B cell (primary cell): ENCODE measurements at regions not wholly inside any gene's neighbourhood (a gene's known extent, or its start where the extent isn't known, plus 50 kb on each side); places are given as distances from the start of the nearest gene placed in this dataset.

Experiments used
- ATAC-seq: fragments of 200-7000 bp; cut with Tn5 transposase; one replicate; pipeline ENCODE4 v1.10.0; 2021; ENCODE audit warnings: low read depth, mild to moderate bottlenecking, moderate number of reproducible peaks, moderate library complexity
- CTCF ChIA-PET: fragments of 350-600 bp; sonication (Branson Sonifier 250); formaldehyde crosslinking; loops from one replicate; lab custom pipeline; 2021; ENCODE audit warnings: antibody characterized with exemption, inconsistent platforms; lab: Charles Lee
- POLR2A ChIA-PET: fragments of 350-600 bp; sonication (Branson Sonifier 250); formaldehyde crosslinking; loops from one replicate; lab custom pipeline; 2021; ENCODE audit warnings: antibody characterized with exemption; lab: Charles Lee
- DNase-seq: peaks from one replicate; pipeline ENCODE4 v3.0.0; 2013
- H2AFZ ChIP-seq: 2 replicates; pipeline ENCODE4 v1.6.1; 2012; ENCODE audit warnings: mild to moderate bottlenecking, low read depth, low read length; ENCODE audit not compliant: insufficient read depth, poor library complexity, severe bottlenecking
- H3K27ac ChIP-seq, 2 donors: 1 replicate in 1 of 2; 2 replicates in 1 of 2; pipeline ENCODE4 v1.5.1; 2012 to 2013; ENCODE audit warnings: low read length in 2 of 2, mild to moderate bottlenecking in 2 of 2, moderate library complexity in 1 of 2
- H3K27me3 ChIP-seq, 4 experiments: fragments of 200-600 bp in 1 of 4; sonication (generic) in 1 of 4; replicated peaks in 1 of 4; 1 replicate in 2 of 4; 2 replicates in 2 of 4; pipeline versions ENCODE4 v1.6.1 to v1.7.0; 2013 to 2016; ENCODE audit warnings: low read length in 3 of 4, mild to moderate bottlenecking in 2 of 4, mixed read lengths in 1 of 4, moderate library complexity in 1 of 4; ENCODE audit not compliant: insufficient read depth in 4 of 4, control insufficient read depth in 3 of 4; ENCODE audit errors: control extremely low read depth in 1 of 4
- H3K36me3 ChIP-seq, 2 experiments: replicated peaks in 1 of 2; 1 replicate in 1 of 2; 2 replicates in 1 of 2; pipeline versions ENCODE4 v1.6.1 to v1.7.1; 2013; ENCODE audit warnings: low read length in 1 of 2; ENCODE audit not compliant: insufficient read depth in 2 of 2, control insufficient read depth in 1 of 2; ENCODE audit errors: control extremely low read depth in 1 of 2, extremely low read depth in 1 of 2
- H3K4me1 ChIP-seq, 2 donors: fragments of 200-600 bp in 1 of 2; sonication (generic) in 1 of 2; 1 replicate in 1 of 2; 2 replicates in 1 of 2; pipeline versions ENCODE4 v1.5.1 to v1.6.1; 2013 to 2017; ENCODE audit warnings: low read length in 2 of 2; ENCODE audit not compliant: control insufficient read depth in 2 of 2, insufficient read depth in 2 of 2
- H3K4me2 ChIP-seq: replicated peaks from 2 replicates; pipeline ENCODE3; 2012; ENCODE audit warnings: mild to moderate bottlenecking, low read depth, low read length; ENCODE audit not compliant: poor library complexity, severe bottlenecking
- H3K4me3 ChIP-seq, 5 experiments: fragments of 200-600 bp in 1 of 5; sonication (generic) in 1 of 5; 1 replicate in 3 of 5; 2 replicates in 2 of 5; pipeline versions ENCODE4 v1.5.1 to v1.7.0; 2011 to 2016; ENCODE audit warnings: low read length in 4 of 5, mild to moderate bottlenecking in 4 of 5, low read depth in 2 of 5, control low read depth in 1 of 5, moderate library complexity in 1 of 5; ENCODE audit not compliant: insufficient read depth in 1 of 5; ENCODE audit errors: control extremely low read depth in 1 of 5, extremely low read depth in 1 of 5
- H3K79me2 ChIP-seq: fragments of 200-600 bp; sonication (generic); one replicate; pipeline ENCODE4 v1.6.0; 2016; ENCODE audit warnings: low read length; ENCODE audit not compliant: control insufficient read depth, insufficient read depth
- H3K9ac ChIP-seq: fragments of 200-600 bp; sonication (generic); 2 replicates; pipeline ENCODE4 v1.6.1; 2017; ENCODE audit warnings: mild to moderate bottlenecking, low read length, moderate library complexity
- H3K9me3 ChIP-seq, 3 donors: one replicate each; pipeline versions ENCODE4 v1.6.1 to v1.7.1; 2013; ENCODE audit warnings: low read length in 2 of 3; ENCODE audit not compliant: control insufficient read depth in 2 of 3, insufficient read depth in 1 of 3; ENCODE audit errors: control extremely low read depth in 1 of 3
- H4K20me1 ChIP-seq: 2 replicates; pipeline ENCODE4 v1.6.0; 2012; ENCODE audit warnings: mild to moderate bottlenecking, low read length; ENCODE audit not compliant: insufficient read depth, control insufficient read depth, poor library complexity, severe bottlenecking
- H3K27ac Mint-ChIP-seq: one replicate; pipeline ENCODE4 v1.8.0; 2021; ENCODE audit warnings: mixed read lengths
- H3K27me3 Mint-ChIP-seq: one replicate; pipeline ENCODE4 v1.8.0; 2021; ENCODE audit warnings: mixed read lengths
- H3K4me1 Mint-ChIP-seq: one replicate; pipeline ENCODE4 v1.8.0; 2021; ENCODE audit warnings: mixed read lengths
- H3K4me3 Mint-ChIP-seq: one replicate; pipeline ENCODE4 v1.8.0; 2021; ENCODE audit warnings: mixed read lengths
- H3K9me3 Mint-ChIP-seq: one replicate; pipeline ENCODE4 v1.8.0; 2022; ENCODE audit warnings: mixed read lengths; ENCODE audit not compliant: insufficient read depth
- EZH2 ChIP-seq: IDR thresholded peaks from 2 replicates; pipeline ENCODE4 v1.6.1; 2012; ENCODE audit warnings: borderline replicate concordance, low read depth, mild to moderate bottlenecking, moderate library complexity, low read length; ENCODE audit not compliant: insufficient read depth, poor library complexity, severe bottlenecking
- WGBS: methylation state at CpG from one replicate; pipeline ENCODE4 v1.1.5; 2013; ENCODE audit warnings: missing lambda C conversion rate; ENCODE audit not compliant: insufficient coverage; 5-methylcytosine and 5-hydroxymethylcytosine counted together
- intact Hi-C: fragments of 100-400 bp; cut with micrococcal nuclease; formaldehyde crosslinking; loops from one replicate; pipeline ENCODE4 v1.10.0; 2022
- TF ChIP-seq, protein P1 (sequence below): fragments of 200-600 bp; IDR thresholded peaks from one replicate; pipeline ENCODE4 v1.8.0; 2022; ENCODE audit warnings: antibody characterized with exemption, mild to moderate bottlenecking

DNA sequence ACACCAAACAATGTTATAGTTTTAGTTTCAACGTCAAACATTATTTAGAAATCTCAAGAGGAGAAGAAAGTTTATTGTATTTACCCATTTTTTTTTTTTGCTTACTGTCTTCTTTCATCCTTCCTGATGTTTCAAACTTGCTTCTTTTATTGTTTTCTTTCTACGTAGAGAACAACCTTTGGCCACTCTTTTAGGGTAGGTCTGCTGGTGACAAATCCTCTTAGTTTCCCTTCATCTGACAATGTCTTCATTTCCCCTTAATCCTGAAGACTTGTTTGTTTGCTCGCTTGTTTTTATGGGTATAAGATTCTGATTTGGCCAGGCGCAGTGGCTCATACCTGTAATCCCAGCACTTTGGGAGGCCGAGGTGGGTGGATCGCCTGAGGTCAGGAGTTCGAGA, 89.1 kb downstream of the RHOU start:
- Mint-ChIP-seq H3K4me1 (peaks cover 8% of the 10 kb centered on the region), H3K27me3 (peaks cover 26% of the 10 kb centered on the region), H3K9me3 (no peaks in the 10 kb centered on the region), H3K4me3 (no peak overlapping the region), H3K27ac (no peak overlapping the region)
- POLR2A ChIA-PET, result no interaction called here
- ATAC-seq (no peak), DNase-seq (no peak)
- Histone ChIP-seq H3K9me3 (no peaks in the 10 kb centered on the region), H3K9ac (no peak overlapping the region), H3K79me2 (no peaks in the 10 kb centered on the region), H3K4me3 (no peak overlapping the region), H3K27me3 (peaks cover 0 to 4% (median 0%) of the 10 kb centered on the region in 4 experiments), H3K4me1 (peaks cover 4 to 7% of the 10 kb centered on the region in 2 donors), H3K4me2 (no peak overlapping the region), H3K36me3 (no peaks in the 10 kb centered on the region), H4K20me1 (no peaks in the 10 kb centered on the region), H3K27ac (no peak overlapping the region), H2AFZ (no peak overlapping the region)
- intact Hi-C loops, result no loop called here
- CTCF ChIA-PET, result no interaction called here
- 100% methylated on average over 1 of the region's 7 CpGs for WGBS
- TF ChIP-seq, protein P1, sequence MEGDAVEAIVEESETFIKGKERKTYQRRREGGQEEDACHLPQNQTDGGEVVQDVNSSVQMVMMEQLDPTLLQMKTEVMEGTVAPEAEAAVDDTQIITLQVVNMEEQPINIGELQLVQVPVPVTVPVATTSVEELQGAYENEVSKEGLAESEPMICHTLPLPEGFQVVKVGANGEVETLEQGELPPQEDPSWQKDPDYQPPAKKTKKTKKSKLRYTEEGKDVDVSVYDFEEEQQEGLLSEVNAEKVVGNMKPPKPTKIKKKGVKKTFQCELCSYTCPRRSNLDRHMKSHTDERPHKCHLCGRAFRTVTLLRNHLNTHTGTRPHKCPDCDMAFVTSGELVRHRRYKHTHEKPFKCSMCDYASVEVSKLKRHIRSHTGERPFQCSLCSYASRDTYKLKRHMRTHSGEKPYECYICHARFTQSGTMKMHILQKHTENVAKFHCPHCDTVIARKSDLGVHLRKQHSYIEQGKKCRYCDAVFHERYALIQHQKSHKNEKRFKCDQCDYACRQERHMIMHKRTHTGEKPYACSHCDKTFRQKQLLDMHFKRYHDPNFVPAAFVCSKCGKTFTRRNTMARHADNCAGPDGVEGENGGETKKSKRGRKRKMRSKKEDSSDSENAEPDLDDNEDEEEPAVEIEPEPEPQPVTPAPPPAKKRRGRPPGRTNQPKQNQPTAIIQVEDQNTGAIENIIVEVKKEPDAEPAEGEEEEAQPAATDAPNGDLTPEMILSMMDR, result no peak
- no peak for TF ChIP-seq EZH2

DNA sequence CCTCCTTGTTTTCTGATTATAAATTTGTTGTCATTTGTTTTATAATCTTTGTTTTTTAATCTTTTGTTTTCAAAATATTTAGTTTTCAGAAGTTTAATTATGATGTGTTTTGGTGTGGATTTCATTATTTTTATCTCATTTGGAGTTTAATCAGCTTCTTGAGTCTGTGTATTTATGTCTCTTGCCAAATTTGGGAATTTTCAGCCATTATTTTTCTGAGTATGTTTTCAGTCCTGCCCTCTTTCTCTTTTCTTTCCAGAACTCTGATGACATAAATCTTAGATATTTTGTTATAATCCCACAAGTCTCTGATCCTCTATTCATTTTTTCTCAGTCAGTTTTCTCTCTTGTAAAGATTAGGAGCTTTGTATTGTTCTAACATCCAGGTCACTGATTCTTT, 89.8 kb downstream of the RHOU start:
- Histone ChIP-seq H3K79me2 (no peaks in the 10 kb centered on the region), H3K4me3 (no peak overlapping the region), H3K9me3 (no peaks in the 10 kb centered on the region), H3K4me2 (no peak overlapping the region), H4K20me1 (no peaks in the 10 kb centered on the region), H3K27me3 (peaks cover 0 to 4% (median 0%) of the 10 kb centered on the region in 4 experiments), H3K36me3 (no peaks in the 10 kb centered on the region), H3K4me1 (peaks cover 4 to 7% of the 10 kb centered on the region in 2 donors), H3K9ac (no peak overlapping the region), H2AFZ (no peak overlapping the region), H3K27ac (no peak overlapping the region)
- ChIA-PET POLR2A (no interaction called here), CTCF (no interaction called here)
- H3K27me3 Mint-ChIP-seq, result peaks cover 26% of the 10 kb centered on the region
- no peaks in the 10 kb centered on the region for H3K9me3 Mint-ChIP-seq
- intact Hi-C loops, result no loop called here
- no peak overlapping the region for H3K4me3 Mint-ChIP-seq
- DNase-seq (no peak), ATAC-seq (no peak)
- peaks cover 8% of the 10 kb centered on the region for H3K4me1 Mint-ChIP-seq
- no peak overlapping the region for H3K27ac Mint-ChIP-seq
- TF ChIP-seq, protein P1, result no peak
- TF ChIP-seq EZH2, result no peak
